ENCODE measurements at regions not wholly inside any gene's neighbourhood (a gene's known extent, or its start where the extent isn't known, plus 50 kb on each side); places are given as distances from the start of the nearest gene placed in this dataset.

DNA sequence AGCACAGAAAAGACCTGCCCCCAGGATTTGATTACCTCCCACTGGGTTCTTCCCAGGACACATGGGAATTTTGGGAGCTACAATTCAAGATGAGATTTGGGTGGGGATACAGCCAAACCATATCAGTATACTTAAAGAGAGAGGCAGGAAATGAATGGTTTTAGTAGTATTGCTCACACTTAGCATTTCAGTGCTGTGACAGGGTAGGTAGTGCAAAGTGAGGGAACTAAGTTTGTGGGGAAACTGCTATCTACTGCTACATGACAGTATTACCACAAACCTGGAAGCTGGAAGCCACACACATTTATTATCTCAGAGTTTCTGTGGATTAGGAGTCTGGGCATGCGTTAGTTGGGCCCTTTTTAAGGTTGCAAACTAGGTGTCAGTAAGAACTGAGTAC is 450.7 kb downstream of the LPIN1 start:
- TF ChIP-seq, protein P1, sequence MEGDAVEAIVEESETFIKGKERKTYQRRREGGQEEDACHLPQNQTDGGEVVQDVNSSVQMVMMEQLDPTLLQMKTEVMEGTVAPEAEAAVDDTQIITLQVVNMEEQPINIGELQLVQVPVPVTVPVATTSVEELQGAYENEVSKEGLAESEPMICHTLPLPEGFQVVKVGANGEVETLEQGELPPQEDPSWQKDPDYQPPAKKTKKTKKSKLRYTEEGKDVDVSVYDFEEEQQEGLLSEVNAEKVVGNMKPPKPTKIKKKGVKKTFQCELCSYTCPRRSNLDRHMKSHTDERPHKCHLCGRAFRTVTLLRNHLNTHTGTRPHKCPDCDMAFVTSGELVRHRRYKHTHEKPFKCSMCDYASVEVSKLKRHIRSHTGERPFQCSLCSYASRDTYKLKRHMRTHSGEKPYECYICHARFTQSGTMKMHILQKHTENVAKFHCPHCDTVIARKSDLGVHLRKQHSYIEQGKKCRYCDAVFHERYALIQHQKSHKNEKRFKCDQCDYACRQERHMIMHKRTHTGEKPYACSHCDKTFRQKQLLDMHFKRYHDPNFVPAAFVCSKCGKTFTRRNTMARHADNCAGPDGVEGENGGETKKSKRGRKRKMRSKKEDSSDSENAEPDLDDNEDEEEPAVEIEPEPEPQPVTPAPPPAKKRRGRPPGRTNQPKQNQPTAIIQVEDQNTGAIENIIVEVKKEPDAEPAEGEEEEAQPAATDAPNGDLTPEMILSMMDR (IDR thresholded peaks at IDR 0.05): no peak
- TF ChIP-seq FOSL2 (IDR thresholded peaks at IDR 0.05) (no peak), FOSL2 (CRISPR knock-in tag; IDR thresholded peaks at IDR 0.05) (no peak), FOSB (CRISPR knock-in tag; IDR thresholded peaks at IDR 0.05) (no peak), MAX (IDR thresholded peaks at IDR 0.05) (no peak)

All from A549 (cell line).